Natural killer cell (primary cell): ENCODE measurements at regions not wholly inside any gene's neighbourhood (a gene's known extent, or its start where the extent isn't known, plus 50 kb on each side); places are given as distances from the start of the nearest gene placed in this dataset.
A peak's percentile ranks its signal among the peaks of the same experiment; 100 is the strongest.

Source experiments
- ATAC-seq, 3 donors: fragments of 150-1000 bp in 2 of 3; fragments of 200-7000 bp in 1 of 3; cut with Tn5 transposase; 1 replicate in 1 of 3; 2 replicates in 2 of 3; pipeline ENCODE4 v1.10.0; 2021; ENCODE audit warnings: mild to moderate bottlenecking in 2 of 3, moderate library complexity in 2 of 3
- DNase-seq, 2 donors: peaks; one replicate each; pipeline versions ENCODE4 v3.0.0 to v3.0.0-alpha.2; 2013 to 2021; ENCODE audit warnings: mixed read lengths in 1 of 2
- H3K27ac ChIP-seq: one replicate; pipeline ENCODE4 v1.5.1; 2013; ENCODE audit warnings: mild to moderate bottlenecking, low read length
- H3K27me3 ChIP-seq: one replicate; pipeline ENCODE4 v1.6.1; 2013; ENCODE audit warnings: low read length; ENCODE audit not compliant: control insufficient read depth, insufficient read depth
- H3K36me3 ChIP-seq: one replicate; pipeline ENCODE4 v1.6.1; 2013; ENCODE audit warnings: low read length; ENCODE audit not compliant: control insufficient read depth, insufficient read depth
- H3K4me1 ChIP-seq: one replicate; pipeline ENCODE4 v1.6.1; 2013; ENCODE audit warnings: low read length; ENCODE audit not compliant: control insufficient read depth, insufficient read depth
- H3K4me3 ChIP-seq: one replicate; pipeline ENCODE4 v1.5.1; 2013; ENCODE audit warnings: low read length
- H3K9me3 ChIP-seq: one replicate; pipeline ENCODE4 v1.6.1; 2013; ENCODE audit warnings: low read length; ENCODE audit not compliant: control insufficient read depth, insufficient read depth
- H3K27ac Mint-ChIP-seq, 2 donors: one replicate each; pipeline ENCODE4 v1.8.0; 2022; ENCODE audit warnings: mild to moderate bottlenecking in 2 of 2, mixed read lengths in 2 of 2, moderate library complexity in 1 of 2
- H3K27me3 Mint-ChIP-seq, 2 donors: one replicate each; pipeline ENCODE4 v1.8.0; 2022; ENCODE audit warnings: low read depth in 2 of 2, mixed read lengths in 2 of 2
- H3K36me3 Mint-ChIP-seq: one replicate; pipeline ENCODE4 v1.8.0; 2022; ENCODE audit warnings: mixed read lengths
- H3K4me1 Mint-ChIP-seq, 2 donors: one replicate each; pipeline ENCODE4 v1.8.0; 2022; ENCODE audit warnings: mixed read lengths in 2 of 2
- H3K4me3 Mint-ChIP-seq: one replicate; pipeline ENCODE4 v1.8.0; 2022; ENCODE audit warnings: mild to moderate bottlenecking, moderate library complexity, mixed read lengths
- H3K9me3 Mint-ChIP-seq, 2 donors: one replicate each; pipeline ENCODE4 v1.8.0; 2022; ENCODE audit warnings: mixed read lengths in 2 of 2
- CTCF ChIP-seq: fragments of 200-600 bp; IDR thresholded peaks from one replicate; pipeline ENCODE4 v1.8.0; 2022; ENCODE audit warnings: antibody characterized with exemption
- WGBS: methylation state at CpG from one replicate; pipeline ENCODE4 v1.1.7; 2013; ENCODE audit warnings: missing lambda C conversion rate; ENCODE audit not compliant: insufficient coverage; 5-methylcytosine and 5-hydroxymethylcytosine counted together
- intact Hi-C: fragments of 100-400 bp; cut with micrococcal nuclease; formaldehyde crosslinking; loops from one replicate; pipeline ENCODE4 v1.14.2; 2022

- H3K4me1 ChIP-seq = no peaks in the 10 kb centered on the region
- no peaks in the 10 kb centered on the region for H3K27me3 ChIP-seq
- H3K27ac Mint-ChIP-seq = no peak overlapping the region
- H3K27me3 Mint-ChIP-seq = peaks cover 0 to 7% of the 10 kb centered on the region in 2 donors
- no peak overlapping the region for H3K27ac ChIP-seq
- no peaks in the 10 kb centered on the region for H3K36me3 ChIP-seq
- no peak for DNase-seq
- intact Hi-C loops = no loop called here
- H3K4me3 Mint-ChIP-seq = no peak overlapping the region
- TF ChIP-seq CTCF = no peak
- H3K9me3 Mint-ChIP-seq = no peaks in the 10 kb centered on the region
- H3K9me3 ChIP-seq = no peaks in the 10 kb centered on the region
- H3K4me1 Mint-ChIP-seq = no peaks in the 10 kb centered on the region
- 94% methylated on average over 5 of the region's 5 CpGs for WGBS
- no peak for ATAC-seq
- H3K36me3 Mint-ChIP-seq = no peaks in the 10 kb centered on the region
- H3K4me3 ChIP-seq = no peak overlapping the region
Observed at GRCh38 chr2:61714210-61714609, 139.7 kb downstream of the FAM161A start.

- H3K4me3 ChIP-seq = no peak overlapping the region
- Mint-ChIP-seq H3K4me3 (no peak overlapping the region), H3K4me1 (no peaks in the 10 kb centered on the region), H3K36me3 (no peaks in the 10 kb centered on the region), H3K9me3 (no peaks in the 10 kb centered on the region), H3K27me3 (peaks cover 0 to 3% of the 10 kb centered on the region in 2 donors), H3K27ac (no peak overlapping the region)
- TF ChIP-seq CTCF = no peak
- H3K36me3 ChIP-seq = no peaks in the 10 kb centered on the region
- no peaks in the 10 kb centered on the region for H3K9me3 ChIP-seq
- intact Hi-C loops = no loop called here
- DNase-seq = no peak
- no peak for ATAC-seq
- H3K27ac ChIP-seq = no peak overlapping the region
- H3K4me1 ChIP-seq = no peaks in the 10 kb centered on the region
- no peaks in the 10 kb centered on the region for H3K27me3 ChIP-seq
- WGBS = 91% methylated on average over 6 of the region's 6 CpGs
Observed at GRCh38 chr2:61713457-61713856, 140.4 kb downstream of the FAM161A start.

- Mint-ChIP-seq H3K4me3 (no peak overlapping the region), H3K4me1 (no peaks in the 10 kb centered on the region), H3K27ac (no peak overlapping the region), H3K9me3 (no peaks in the 10 kb centered on the region), H3K27me3 (peaks cover 0 to 3% of the 10 kb centered on the region in 2 donors), H3K36me3 (no peaks in the 10 kb centered on the region)
- ATAC-seq = peak in 1 of 3 donors; percentile 17
- WGBS = 70% methylated on average over 4 of the region's 4 CpGs
- H3K4me3 ChIP-seq = no peak overlapping the region
- no peak overlapping the region for H3K27ac ChIP-seq
- no peak for TF ChIP-seq CTCF
- H3K4me1 ChIP-seq = no peaks in the 10 kb centered on the region
- no peaks in the 10 kb centered on the region for H3K9me3 ChIP-seq
- H3K27me3 ChIP-seq = no peaks in the 10 kb centered on the region
- DNase-seq = no peak
- intact Hi-C loops = no loop called here
- no peaks in the 10 kb centered on the region for H3K36me3 ChIP-seq
Observed at GRCh38 chr2:61712060-61712459, 141.8 kb downstream of the FAM161A start.

GRCh38 chr2:61710711-61711110 lies 143.1 kb downstream of the FAM161A start:
- no peak for TF ChIP-seq CTCF
- H3K4me1 Mint-ChIP-seq = no peaks in the 10 kb centered on the region
- DNase-seq (no peak), ATAC-seq (no peak)
- Histone ChIP-seq H3K27me3 (no peaks in the 10 kb centered on the region), H3K9me3 (no peaks in the 10 kb centered on the region), H3K4me1 (no peaks in the 10 kb centered on the region), H3K4me3 (no peak overlapping the region), H3K27ac (no peak overlapping the region), H3K36me3 (no peaks in the 10 kb centered on the region)
- no peaks in the 10 kb centered on the region for H3K9me3 Mint-ChIP-seq
- no peak overlapping the region for H3K27ac Mint-ChIP-seq
- peaks cover 0 to 3% of the 10 kb centered on the region in 2 donors for H3K27me3 Mint-ChIP-seq
- intact Hi-C loops = no loop called here
- WGBS = 81% methylated on average over 2 of the region's 4 CpGs
- no peaks in the 10 kb centered on the region for H3K36me3 Mint-ChIP-seq
- no peak overlapping the region for H3K4me3 Mint-ChIP-seq
